NCI-H1417 (cell line): ENCODE measurements at regions not wholly inside any gene's neighbourhood (a gene's known extent, or its start where the extent isn't known, plus 50 kb on each side); places are given as distances from the start of the nearest gene placed in this dataset.

Source experiments
- DNase-seq, 3 experiments: peaks; one replicate each; lab custom pipeline; 2025; lab: John Stamatoyannopoulos, UW

- DNase-seq: no peak
Observed at GRCh38 chr22:22346401-22347107, 102.0 kb downstream of the VPREB1 start.

GRCh38 chr22:22348127-22348814 is 103.7 kb downstream of the VPREB1 start:
- DNase-seq: peak in 1 of 3 experiments; percentile 3

GRCh38 chr22:22348815-22349454 is 104.3 kb downstream of the VPREB1 start:
- no peak for DNase-seq

GRCh38 chr22:22349455-22349836 is 104.9 kb downstream of the VPREB1 start:
- DNase-seq: no peak

DNA sequence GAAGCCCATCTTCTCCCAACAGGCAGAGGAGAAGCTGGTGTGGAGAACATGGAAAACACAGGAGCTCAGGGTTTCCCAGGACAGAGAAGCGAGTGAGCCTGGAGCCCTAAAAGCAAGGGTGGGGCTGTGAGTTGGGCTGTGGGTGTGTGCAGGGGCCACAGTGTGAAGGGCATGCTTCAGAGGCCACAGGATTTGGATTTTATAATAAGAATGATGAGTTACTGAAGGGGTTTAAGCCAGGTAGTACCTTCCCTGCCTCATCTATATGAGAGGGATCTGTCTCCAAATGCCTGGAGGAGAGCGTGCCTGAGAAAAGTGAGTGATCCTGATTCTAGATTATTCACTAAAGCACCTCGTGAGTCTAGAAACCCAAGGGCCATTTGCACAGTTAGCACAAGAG is 106.8 kb downstream of the VPREB1 start:
- no peak for DNase-seq

DNA sequence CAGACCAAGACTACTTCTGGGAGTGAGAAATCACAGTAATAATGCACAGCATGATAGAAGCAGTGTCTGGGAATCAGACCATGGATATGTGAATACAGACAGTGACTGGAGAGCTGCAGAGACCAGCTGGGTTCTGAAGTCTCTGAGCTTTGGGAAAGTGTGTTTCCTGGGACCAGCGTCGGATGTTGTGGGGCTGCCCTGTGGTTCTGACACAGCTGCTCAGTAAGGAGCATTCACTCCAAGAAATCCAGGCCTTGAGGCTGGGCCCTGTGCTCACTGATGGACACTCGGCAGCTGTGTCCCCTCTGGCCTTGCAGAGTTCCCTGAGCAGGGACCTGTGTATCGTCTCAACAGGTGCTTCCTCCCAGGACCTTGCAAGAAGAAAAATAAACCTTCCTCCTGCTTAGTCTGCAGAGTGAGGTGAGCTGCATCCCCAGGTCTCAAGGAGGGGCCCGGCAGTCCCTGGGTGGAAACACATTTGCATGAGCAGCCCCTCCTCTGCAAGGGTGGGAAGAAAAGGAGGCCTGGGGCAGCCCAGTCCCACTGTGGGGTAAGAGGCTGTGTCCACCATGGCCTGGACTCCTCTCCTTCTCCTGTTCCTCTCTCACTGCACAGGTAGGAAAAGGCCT is 107.9 kb downstream of the VPREB1 start:
- no peak for DNase-seq

- no peak for DNase-seq
Observed at GRCh38 chr22:22355096-22355834, 110.7 kb downstream of the VPREB1 start.

GRCh38 chr22:22357024-22357883 is 112.7 kb downstream of the VPREB1 start:
- DNase-seq: peak; percentile 75 to 93 (median 82)

GRCh38 chr22:22358152-22358551 is 113.6 kb downstream of the VPREB1 start:
- DNase-seq: no peak

GRCh38 chr22:22358686-22359085 is 114.1 kb downstream of the VPREB1 start:
- no peak for DNase-seq

- DNase-seq: no peak
Observed at GRCh38 chr22:22359465-22359864, 114.9 kb downstream of the VPREB1 start.

- DNase-seq: no peak
Observed at GRCh38 chr22:22360014-22360413, 115.4 kb downstream of the VPREB1 start.

DNA sequence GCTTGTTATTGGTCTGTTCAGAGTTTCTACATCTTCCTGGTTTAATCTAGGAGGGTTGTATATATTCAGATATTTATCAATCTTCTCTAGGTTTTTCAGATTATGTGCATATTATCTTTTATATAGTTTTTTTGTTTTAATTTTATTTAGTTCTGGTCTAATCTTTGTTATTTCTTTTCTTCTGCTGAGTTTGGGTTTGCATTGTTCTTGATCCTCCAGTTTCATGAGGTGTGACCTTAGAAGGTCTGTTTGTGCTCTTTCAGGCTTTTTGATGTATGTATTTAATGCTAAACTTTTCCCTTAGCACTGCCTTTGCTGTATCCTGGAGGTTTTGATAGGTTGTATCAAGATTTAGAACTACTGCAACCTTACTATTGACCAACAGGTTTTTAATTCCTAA is 117.7 kb downstream of the VPREB1 start:
- no peak for DNase-seq

GRCh38 chr22:22362936-22363335 is 118.3 kb downstream of the VPREB1 start:
- DNase-seq: no peak

DNA sequence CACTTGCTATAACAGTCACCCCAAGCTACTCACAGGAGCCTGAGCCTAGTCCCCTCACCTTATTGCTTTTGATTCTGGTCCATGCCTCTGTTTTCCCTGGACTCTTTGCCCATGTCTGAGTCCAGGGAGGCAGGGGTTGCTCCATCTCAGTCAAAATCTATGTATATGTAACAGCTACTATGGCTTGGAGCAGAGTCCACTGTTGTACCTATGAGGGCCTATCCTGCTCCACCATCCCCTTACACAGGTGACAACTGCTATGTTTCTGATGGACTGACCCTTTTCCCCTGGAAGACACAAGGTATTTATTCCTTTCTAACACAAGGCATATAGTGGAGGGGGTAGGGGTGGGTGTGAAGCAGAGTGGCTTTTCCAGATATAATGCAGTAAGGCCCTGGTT is 119.6 kb downstream of the VPREB1 start:
- DNase-seq: no peak

GRCh38 chr22:22366537-22366936 is 122.0 kb downstream of the VPREB1 start:
- DNase-seq: no peak

- no peak for DNase-seq
Observed at GRCh38 chr22:22368516-22368915, 123.9 kb downstream of the VPREB1 start.

GRCh38 chr22:22369219-22369963 is 124.8 kb downstream of the VPREB1 start:
- peak in 2 of 3 experiments; percentile 73 to 91 for DNase-seq

GRCh38 chr22:22369964-22370270 is 125.3 kb downstream of the VPREB1 start:
- DNase-seq: peak in 1 of 3 experiments; percentile 69

DNA sequence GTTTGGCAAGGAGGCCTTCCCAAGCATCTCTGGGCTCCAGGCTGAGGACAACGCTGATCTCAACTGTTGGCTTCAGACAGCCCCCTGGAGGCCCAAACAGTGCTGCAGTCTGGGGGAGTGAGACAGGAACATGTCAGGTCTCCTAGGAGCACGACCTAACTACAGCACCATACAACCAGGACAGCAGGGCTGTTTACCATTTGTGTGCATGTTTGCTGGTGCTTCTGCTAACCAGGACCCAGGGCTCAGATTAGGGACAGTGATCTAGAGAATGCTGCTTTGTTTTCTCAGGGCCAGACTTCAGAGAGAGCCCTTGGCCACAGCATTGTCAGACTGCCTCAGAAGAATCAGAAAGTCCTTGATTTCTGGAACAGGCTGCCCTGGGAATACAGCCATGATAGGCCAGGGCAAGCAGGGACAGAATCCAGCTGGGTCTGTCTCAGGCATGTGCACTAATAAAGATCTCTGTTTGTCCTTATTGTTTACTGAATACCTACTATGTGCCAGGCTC is 126.5 kb downstream of the VPREB1 start:
- DNase-seq: peak in 1 of 3 experiments; percentile 2
